Neural progenitor cell (in vitro differentiated cells): ENCODE measurements at regions not wholly inside any gene's neighbourhood (a gene's known extent, or its start where the extent isn't known, plus 50 kb on each side); places are given as distances from the start of the nearest gene placed in this dataset.

Experiments
- DNase-seq: peaks from one replicate; pipeline ENCODE4 v3.0.0-alpha.2; 2016; ENCODE audit warnings: low spot score
- H2AFZ ChIP-seq: fragments of 200-600 bp; sonication (generic); replicated peaks from 2 replicates; pipeline ENCODE4 v1.6.1; 2016; ENCODE audit warnings: antibody characterized with exemption
- H3F3A ChIP-seq: fragments of 200-600 bp; sonication (generic); 2 replicates; pipeline ENCODE4 v1.6.1; 2016; ENCODE audit warnings: antibody characterized with exemption, low read depth
- H3K27ac ChIP-seq: fragments of 200-600 bp; sonication (generic); 2 replicates; pipeline ENCODE4 v1.5.1; 2016; ENCODE audit warnings: mild to moderate bottlenecking
- H3K27me3 ChIP-seq: fragments of 200-600 bp; sonication (generic); 2 replicates; pipeline ENCODE4 v1.6.1; 2016; ENCODE audit warnings: mild to moderate bottlenecking, moderate library complexity
- H3K36me3 ChIP-seq: fragments of 200-600 bp; sonication (generic); 2 replicates; pipeline ENCODE4 v1.5.1; 2016
- H3K4me1 ChIP-seq: fragments of 200-600 bp; sonication (generic); 2 replicates; pipeline ENCODE4 v1.6.1; 2016; ENCODE audit warnings: mixed run types
- H3K4me2 ChIP-seq: fragments of 200-600 bp; sonication (generic); 2 replicates; pipeline ENCODE4 v1.6.1; 2016
- H3K4me3 ChIP-seq: fragments of 200-600 bp; sonication (generic); 2 replicates; pipeline ENCODE4 v1.5.1; 2016
- H3K79me2 ChIP-seq: fragments of 200-600 bp; sonication (generic); 2 replicates; pipeline ENCODE4 v1.6.1; 2016; ENCODE audit warnings: low read depth
- H3K9ac ChIP-seq: fragments of 200-600 bp; sonication (generic); 2 replicates; pipeline ENCODE4 v1.6.1; 2016
- H3K9me3 ChIP-seq: fragments of 200-600 bp; sonication (generic); 2 replicates; pipeline ENCODE4 v1.5.1; 2016; ENCODE audit warnings: low read depth
- H4K20me1 ChIP-seq: fragments of 200-600 bp; sonication (generic); 2 replicates; pipeline ENCODE4 v1.6.1; 2016; ENCODE audit warnings: low read depth
- H3K27ac Mint-ChIP-seq: 3 replicates; pipeline ENCODE4 v1.8.0; 2021; ENCODE audit warnings: mixed read lengths
- H3K27me3 Mint-ChIP-seq: 2 replicates; pipeline ENCODE4 v1.8.0; 2022; ENCODE audit warnings: low read depth, mild to moderate bottlenecking, inconsistent platforms, moderate library complexity, mixed read lengths; ENCODE audit not compliant: insufficient read depth
- H3K36me3 Mint-ChIP-seq: 3 replicates; pipeline ENCODE4 v1.8.0; 2021; ENCODE audit warnings: mixed read lengths
- H3K4me1 Mint-ChIP-seq: 3 replicates; pipeline ENCODE4 v1.8.0; 2021; ENCODE audit warnings: mixed read lengths
- H3K4me3 Mint-ChIP-seq: 3 replicates; pipeline ENCODE4 v1.8.0; 2021; ENCODE audit warnings: mild to moderate bottlenecking, moderate library complexity, mixed read lengths
- H3K9me3 Mint-ChIP-seq: 3 replicates; pipeline ENCODE4 v1.8.0; 2020; ENCODE audit warnings: mixed read lengths
- CTCF ChIP-seq: fragments of 200-600 bp; sonication (generic); IDR thresholded peaks from 2 replicates; pipeline ENCODE4 v1.5.1; 2017; ENCODE audit warnings: antibody characterized with exemption, mild to moderate bottlenecking
- EZH2 ChIP-seq: fragments of 200-600 bp; sonication (generic); IDR thresholded peaks from 2 replicates; pipeline ENCODE4 v1.6.1; 2017; ENCODE audit warnings: antibody characterized with exemption, mild to moderate bottlenecking, moderate library complexity
- EZH2phosphoT487 ChIP-seq: fragments of 200-600 bp; sonication (generic); IDR thresholded peaks from 2 replicates; pipeline ENCODE4 v1.6.1; 2017; ENCODE audit warnings: antibody characterized with exemption

GRCh38 chr6:55969526-55969925 is 94.1 kb upstream of the BMP5 start:
- no peak for DNase-seq
- Histone ChIP-seq H3K4me1 (no peaks in the 10 kb centered on the region), H3K4me3 (no peak overlapping the region), H2AFZ (no peak overlapping the region), H3K9ac (no peak overlapping the region), H3K27ac (no peak overlapping the region), H3K4me2 (no peak overlapping the region), H3K36me3 (no peaks in the 10 kb centered on the region), H3F3A (no peaks in the 10 kb centered on the region), H4K20me1 (no peaks in the 10 kb centered on the region), H3K9me3 (no peaks in the 10 kb centered on the region), H3K79me2 (no peaks in the 10 kb centered on the region), H3K27me3 (no peaks in the 10 kb centered on the region)
- Mint-ChIP-seq H3K36me3 (no peaks in the 10 kb centered on the region), H3K27me3 (no peaks in the 10 kb centered on the region), H3K9me3 (no peaks in the 10 kb centered on the region), H3K4me1 (no peaks in the 10 kb centered on the region), H3K27ac (no peak overlapping the region), H3K4me3 (no peak overlapping the region)
- TF ChIP-seq EZH2phosphoT487 (no peak), CTCF (no peak), EZH2 (no peak)

- H2AFZ ChIP-seq, result no peak overlapping the region
- H4K20me1 ChIP-seq, result no peaks in the 10 kb centered on the region
- no peaks in the 10 kb centered on the region for H3K4me1 Mint-ChIP-seq
- H3K9me3 ChIP-seq, result no peaks in the 10 kb centered on the region
- H3K79me2 ChIP-seq, result no peaks in the 10 kb centered on the region
- H3K4me3 ChIP-seq, result no peak overlapping the region
- no peaks in the 10 kb centered on the region for H3K27me3 Mint-ChIP-seq
- no peaks in the 10 kb centered on the region for H3K36me3 ChIP-seq
- H3K9ac ChIP-seq, result no peak overlapping the region
- TF ChIP-seq EZH2phosphoT487, result no peak
- TF ChIP-seq CTCF, result no peak
- TF ChIP-seq EZH2, result no peak
- H3K27ac ChIP-seq, result no peak overlapping the region
- no peak for DNase-seq
- no peak overlapping the region for H3K4me2 ChIP-seq
- H3K36me3 Mint-ChIP-seq, result no peaks in the 10 kb centered on the region
- no peaks in the 10 kb centered on the region for H3F3A ChIP-seq
- H3K27me3 ChIP-seq, result no peaks in the 10 kb centered on the region
- no peaks in the 10 kb centered on the region for H3K9me3 Mint-ChIP-seq
- no peak overlapping the region for H3K4me3 Mint-ChIP-seq
- no peak overlapping the region for H3K27ac Mint-ChIP-seq
- no peaks in the 10 kb centered on the region for H3K4me1 ChIP-seq
These were observed 93.5 kb upstream of the BMP5 start for GRCh38 chr6:55968926-55969325.

DNA sequence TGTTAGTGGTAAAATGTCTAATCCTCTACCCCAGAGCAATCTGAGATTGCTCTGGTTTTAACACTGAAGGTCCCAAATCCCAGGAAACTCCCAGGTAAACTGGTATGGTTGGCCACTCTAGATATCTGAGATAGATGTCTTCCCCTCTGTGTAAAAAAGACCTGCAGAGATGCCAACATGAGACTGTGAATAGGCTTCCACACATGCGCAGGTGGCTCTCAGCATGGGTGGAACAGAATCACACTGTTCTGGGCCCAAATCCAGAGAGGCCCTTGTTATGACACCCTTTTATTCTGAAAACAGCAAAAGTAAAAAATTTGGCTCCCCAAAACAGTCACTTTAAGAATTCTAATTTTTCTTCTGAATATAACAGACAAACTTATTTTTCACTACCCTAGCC is 88.7 kb upstream of the BMP5 start:
- Histone ChIP-seq H4K20me1 (no peaks in the 10 kb centered on the region), H3K4me3 (no peak overlapping the region), H3K4me1 (no peaks in the 10 kb centered on the region), H3K27ac (no peak overlapping the region), H3K9ac (no peak overlapping the region), H3K27me3 (no peaks in the 10 kb centered on the region), H2AFZ (peak overlapping the region; percentile 40), H3K36me3 (no peaks in the 10 kb centered on the region), H3F3A (no peaks in the 10 kb centered on the region), H3K4me2 (no peak overlapping the region), H3K79me2 (no peaks in the 10 kb centered on the region), H3K9me3 (no peaks in the 10 kb centered on the region)
- Mint-ChIP-seq H3K27ac (no peak overlapping the region), H3K36me3 (no peaks in the 10 kb centered on the region), H3K4me1 (no peaks in the 10 kb centered on the region), H3K4me3 (no peak overlapping the region), H3K27me3 (peaks cover 2% of the 10 kb centered on the region), H3K9me3 (no peaks in the 10 kb centered on the region)
- TF ChIP-seq CTCF, result no peak
- no peak for TF ChIP-seq EZH2phosphoT487
- no peak for TF ChIP-seq EZH2
- no peak for DNase-seq

DNA sequence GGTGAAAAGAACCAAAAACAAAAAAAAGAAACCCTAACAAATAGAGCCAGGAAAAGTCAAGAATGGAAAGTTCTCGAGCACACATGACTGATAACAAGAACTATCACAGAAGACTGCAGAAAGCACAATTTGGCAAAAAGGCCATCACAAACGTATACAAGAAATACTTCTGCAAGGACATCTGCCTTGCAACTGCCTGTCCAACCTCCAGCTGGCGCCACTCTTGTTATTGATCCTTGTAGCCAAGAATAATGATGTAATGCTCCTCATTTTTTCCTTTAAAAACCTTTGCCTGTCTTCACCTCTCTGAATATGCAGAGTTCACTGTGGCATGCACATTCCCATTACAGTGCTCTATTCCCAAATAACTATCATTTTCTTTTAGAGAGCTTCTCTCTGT is 87.9 kb upstream of the BMP5 start:
- Mint-ChIP-seq H3K36me3 (no peaks in the 10 kb centered on the region), H3K27me3 (peaks cover 2% of the 10 kb centered on the region), H3K27ac (no peak overlapping the region), H3K4me3 (no peak overlapping the region), H3K4me1 (no peaks in the 10 kb centered on the region), H3K9me3 (no peaks in the 10 kb centered on the region)
- H2AFZ ChIP-seq, result no peak overlapping the region
- H3K9me3 ChIP-seq, result no peaks in the 10 kb centered on the region
- no peaks in the 10 kb centered on the region for H3K36me3 ChIP-seq
- no peak for DNase-seq
- no peaks in the 10 kb centered on the region for H3K27me3 ChIP-seq
- no peaks in the 10 kb centered on the region for H4K20me1 ChIP-seq
- no peak overlapping the region for H3K4me2 ChIP-seq
- H3K4me1 ChIP-seq, result no peaks in the 10 kb centered on the region
- no peaks in the 10 kb centered on the region for H3F3A ChIP-seq
- H3K27ac ChIP-seq, result no peak overlapping the region
- no peak overlapping the region for H3K4me3 ChIP-seq
- no peak for TF ChIP-seq EZH2
- peak; percentile 45 for TF ChIP-seq CTCF
- TF ChIP-seq EZH2phosphoT487, result no peak
- H3K9ac ChIP-seq, result no peak overlapping the region
- H3K79me2 ChIP-seq, result no peaks in the 10 kb centered on the region
